Activated B cell treated with CpG ODN at 0.5 μM for 24 hours (primary cell): ENCODE measurements at regions not wholly inside any gene's neighbourhood (a gene's known extent, or its start where the extent isn't known, plus 50 kb on each side); places are given as distances from the start of the nearest gene placed in this dataset.

ENCODE experiments used
- ATAC-seq: fragments of 200-7000 bp; cut with Tn5 transposase; one replicate; pipeline ENCODE4 v1.10.0; 2021; ENCODE audit warnings: low read depth, mild to moderate bottlenecking, moderate library complexity
- CTCF ChIA-PET: fragments of 350-600 bp; sonication (Branson Sonifier 250); formaldehyde crosslinking; loops from one replicate; lab custom pipeline; 2021; ENCODE audit warnings: antibody characterized with exemption; lab: Charles Lee
- POLR2A ChIA-PET: fragments of 350-600 bp; sonication (Branson Sonifier 250); formaldehyde crosslinking; loops from one replicate; lab custom pipeline; 2021; ENCODE audit warnings: antibody characterized with exemption; lab: Charles Lee
- DNase-seq: peaks from one replicate; pipeline ENCODE4 v3.0.0; 2022
- H3K27ac Mint-ChIP-seq: one replicate; pipeline ENCODE4 v1.8.0; 2020; ENCODE audit warnings: mixed read lengths
- H3K27me3 Mint-ChIP-seq: one replicate; pipeline ENCODE4 v1.8.0; 2021; ENCODE audit warnings: mixed read lengths
- H3K36me3 Mint-ChIP-seq: one replicate; pipeline ENCODE4 v1.8.0; 2021; ENCODE audit warnings: low read depth, mixed read lengths
- H3K4me1 Mint-ChIP-seq: one replicate; pipeline ENCODE4 v1.8.0; 2021; ENCODE audit warnings: mixed read lengths
- H3K4me3 Mint-ChIP-seq: one replicate; pipeline ENCODE4 v1.8.0; 2020; ENCODE audit warnings: mild to moderate bottlenecking, mixed read lengths
- H3K9me3 Mint-ChIP-seq: one replicate; pipeline ENCODE4 v1.8.0; 2020; ENCODE audit warnings: mixed read lengths
- CTCF ChIP-seq: fragments of 200-600 bp; IDR thresholded peaks from one replicate; pipeline ENCODE4 v1.8.0; 2022; ENCODE audit warnings: antibody characterized with exemption, mild to moderate bottlenecking
- intact Hi-C: fragments of 100-400 bp; cut with micrococcal nuclease; formaldehyde crosslinking; loops from one replicate; pipeline ENCODE4 v1.15.1; 2024

GRCh38 chr21:16956824-16957223 is 556.0 kb upstream of the CXADR start:
- Mint-ChIP-seq H3K27me3 (no peaks in the 10 kb centered on the region), H3K9me3 (peaks cover 7% of the 10 kb centered on the region), H3K27ac (no peak overlapping the region), H3K36me3 (no peaks in the 10 kb centered on the region), H3K4me3 (no peak overlapping the region), H3K4me1 (no peaks in the 10 kb centered on the region)
- ChIA-PET CTCF (no interaction called here), POLR2A (no interaction called here)
- intact Hi-C loops: no loop called here
- DNase-seq (no peak), ATAC-seq (no peak)
- no peak for TF ChIP-seq CTCF

GRCh38 chr21:16965424-16965823 is 547.4 kb upstream of the CXADR start:
- Mint-ChIP-seq H3K9me3 (peaks cover 19% of the 10 kb centered on the region), H3K27me3 (no peaks in the 10 kb centered on the region), H3K27ac (no peak overlapping the region), H3K4me1 (no peaks in the 10 kb centered on the region), H3K36me3 (no peaks in the 10 kb centered on the region), H3K4me3 (no peak overlapping the region)
- ChIA-PET POLR2A (no interaction called here), CTCF (no interaction called here)
- ATAC-seq (no peak), DNase-seq (no peak)
- intact Hi-C loops: no loop called here
- no peak for TF ChIP-seq CTCF

- Mint-ChIP-seq H3K27me3 (no peaks in the 10 kb centered on the region), H3K36me3 (no peaks in the 10 kb centered on the region), H3K4me1 (no peaks in the 10 kb centered on the region), H3K9me3 (peaks cover 17% of the 10 kb centered on the region), H3K4me3 (no peak overlapping the region), H3K27ac (no peak overlapping the region)
- ChIA-PET POLR2A (no interaction called here), CTCF (no interaction called here)
- no peak for DNase-seq
- no peak for TF ChIP-seq CTCF
- ATAC-seq: no peak
- intact Hi-C loops: no loop called here
Measured at GRCh38 chr21:16968436-16968835, 544.4 kb upstream of the CXADR start.

GRCh38 chr21:16969636-16970035 is 543.2 kb upstream of the CXADR start:
- ATAC-seq: no peak
- CTCF ChIA-PET: no interaction called here

GRCh38 chr21:16974060-16974459 is 538.8 kb upstream of the CXADR start:
- Mint-ChIP-seq H3K9me3 (peaks cover 2% of the 10 kb centered on the region), H3K36me3 (no peaks in the 10 kb centered on the region), H3K4me1 (no peaks in the 10 kb centered on the region), H3K27me3 (no peaks in the 10 kb centered on the region), H3K27ac (no peak overlapping the region), H3K4me3 (no peak overlapping the region)
- no peak for DNase-seq
- intact Hi-C loops: no loop called here
- ChIA-PET CTCF (no interaction called here), POLR2A (no interaction called here)
- TF ChIP-seq CTCF: no peak
- ATAC-seq: no peak

More at GRCh38 chr21:16969636-16970035, 543.2 kb upstream of the CXADR start:
- Mint-ChIP-seq H3K27me3 (no peaks in the 10 kb centered on the region), H3K9me3 (peaks cover 17% of the 10 kb centered on the region), H3K36me3 (no peaks in the 10 kb centered on the region), H3K4me3 (no peak overlapping the region), H3K27ac (no peak overlapping the region), H3K4me1 (no peaks in the 10 kb centered on the region)
- no peak for DNase-seq
- TF ChIP-seq CTCF: no peak
- intact Hi-C loops: no loop called here
- POLR2A ChIA-PET: no interaction called here
